ENCODE measurements at regions not wholly inside any gene's neighbourhood (a gene's known extent, or its start where the extent isn't known, plus 50 kb on each side); places are given as distances from the start of the nearest gene placed in this dataset.

- Histone ChIP-seq H3K27ac (ENCODE audit: insufficient read depth, low read depth, low read length) (no peak overlapping the region), H3K79me2 (ENCODE audit: control insufficient read depth, insufficient read depth, low read length) (no peaks in the 10 kb centered on the region), H3K9me3 (replicated peaks; ENCODE audit: control insufficient read depth, insufficient read depth, low read length) (peaks cover 5% of the 10 kb centered on the region), H3K9me1 (replicated peaks; ENCODE audit: control insufficient read depth, extremely low read depth, insufficient read depth, low read length) (no peaks in the 10 kb centered on the region), H3K4me1 (ENCODE audit: control insufficient read depth, extremely low read depth, insufficient read depth, low read length) (no peaks in the 10 kb centered on the region), H3K27me3 (ENCODE audit: control insufficient read depth in 2 of 2, insufficient read depth in 2 of 2, low read length in 2 of 2) (no peaks in the 10 kb centered on the region), H3K4me3 (replicated peaks in 1 of 3; ENCODE audit: insufficient read depth in 1 of 3, low read depth in 1 of 3, low read length in 3 of 3) (no peak overlapping the region), H4K20me1 (replicated peaks; ENCODE audit: control insufficient read depth, extremely low read depth, insufficient read depth, low read length) (no peaks in the 10 kb centered on the region), H2AFZ (ENCODE audit: low read depth, low read length) (no peak overlapping the region), H3K9ac (replicated peaks; ENCODE audit: extremely low read depth, insufficient read depth, low read length) (no peak overlapping the region), H3K36me3 (ENCODE audit: control insufficient read depth in 2 of 2, extremely low read depth in 1 of 2, insufficient read depth in 2 of 2, low read length in 2 of 2) (no peaks in the 10 kb centered on the region), H3K4me2 (ENCODE audit: insufficient read depth, low read length) (no peak overlapping the region)
- ChIA-PET CTCF (no interaction called here), POLR2A (no interaction called here)
- dilution Hi-C loops (cut with MboI; ENCODE audit: extremely low pct_ligation_motif_present, low sequenced_read_pairs): no loop called here
- no TSS peak for BruUV-seq (replicated peaks)
- TF ChIP-seq POLR2A (IDR thresholded peaks at IDR 0.05; ENCODE audit: low read depth, low read length): no peak
- TF ChIP-seq POLR2AphosphoS5 (IDR thresholded peaks at IDR 0.05; ENCODE audit: insufficient read depth, low read depth, low read length): no peak
- TF ChIP-seq GATA2 (IDR thresholded peaks at IDR 0.05; ENCODE audit: insufficient read depth, insufficient read length, low read depth, low read length): no peak
- TF ChIP-seq, protein P1, sequence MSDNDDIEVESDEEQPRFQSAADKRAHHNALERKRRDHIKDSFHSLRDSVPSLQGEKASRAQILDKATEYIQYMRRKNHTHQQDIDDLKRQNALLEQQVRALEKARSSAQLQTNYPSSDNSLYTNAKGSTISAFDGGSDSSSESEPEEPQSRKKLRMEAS (IDR thresholded peaks at IDR 0.05; ENCODE audit: insufficient read depth, insufficient read length): no peak
- no peak for TF ChIP-seq EZH2 (IDR thresholded peaks at IDR 0.05; ENCODE audit: borderline replicate concordance, low read depth, low read length, severe bottlenecking)
- no peak for TF ChIP-seq CTCF (IDR thresholded peaks at IDR 0.05; ENCODE audit: extremely low read depth in 1 of 2, insufficient read depth in 1 of 2, low read depth in 1 of 2, low read length in 2 of 2)
- no peak for TF ChIP-seq JUN (IDR thresholded peaks at IDR 0.05; ENCODE audit: borderline replicate concordance, insufficient read depth, insufficient read length, low read depth)
- TF ChIP-seq MYC (IDR thresholded peaks at IDR 0.05; ENCODE audit: low read depth, low read length): no peak
- no peak for TF ChIP-seq FOS (IDR thresholded peaks at IDR 0.05; ENCODE audit: borderline replicate concordance, insufficient read depth, low read length)
- intact Hi-C loops (cut with micrococcal nuclease): no loop called here
- no peak for DNase-seq (ENCODE audit: low read depth, low spot score)
- FAIRE-seq: no peak
Measured at GRCh38 chr13:86729206-86729605, 930.0 kb upstream of the SLITRK6 start.
